ENCODE measurements at regions not wholly inside any gene's neighbourhood (a gene's known extent, or its start where the extent isn't known, plus 50 kb on each side); places are given as distances from the start of the nearest gene placed in this dataset.

DNA sequence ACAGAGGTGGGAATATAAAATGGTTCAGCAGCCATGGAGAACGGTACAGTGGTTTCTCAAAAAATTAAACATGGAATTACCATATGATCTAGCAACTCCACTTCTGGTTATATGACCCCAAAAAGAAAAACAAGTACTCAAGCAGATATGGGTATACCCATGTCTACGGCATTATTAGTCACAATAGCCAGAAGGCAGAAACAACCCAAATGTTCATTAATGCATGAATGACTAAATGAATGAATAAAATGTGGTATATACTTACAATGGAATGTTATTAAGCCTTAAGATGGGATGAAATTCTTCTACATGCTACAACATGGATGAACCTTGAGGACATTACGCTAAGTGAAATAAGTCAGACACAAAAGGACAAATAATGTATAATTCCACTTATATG is 141.3 kb upstream of the FOXN2 start:
- TF ChIP-seq, protein P1, sequence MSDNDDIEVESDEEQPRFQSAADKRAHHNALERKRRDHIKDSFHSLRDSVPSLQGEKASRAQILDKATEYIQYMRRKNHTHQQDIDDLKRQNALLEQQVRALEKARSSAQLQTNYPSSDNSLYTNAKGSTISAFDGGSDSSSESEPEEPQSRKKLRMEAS (IDR thresholded peaks at IDR 0.05) = no peak
- no peak for TF ChIP-seq FOXM1 (IDR thresholded peaks at IDR 0.05; ENCODE audit: borderline replicate concordance, low read depth)
- TF ChIP-seq, protein P2, sequence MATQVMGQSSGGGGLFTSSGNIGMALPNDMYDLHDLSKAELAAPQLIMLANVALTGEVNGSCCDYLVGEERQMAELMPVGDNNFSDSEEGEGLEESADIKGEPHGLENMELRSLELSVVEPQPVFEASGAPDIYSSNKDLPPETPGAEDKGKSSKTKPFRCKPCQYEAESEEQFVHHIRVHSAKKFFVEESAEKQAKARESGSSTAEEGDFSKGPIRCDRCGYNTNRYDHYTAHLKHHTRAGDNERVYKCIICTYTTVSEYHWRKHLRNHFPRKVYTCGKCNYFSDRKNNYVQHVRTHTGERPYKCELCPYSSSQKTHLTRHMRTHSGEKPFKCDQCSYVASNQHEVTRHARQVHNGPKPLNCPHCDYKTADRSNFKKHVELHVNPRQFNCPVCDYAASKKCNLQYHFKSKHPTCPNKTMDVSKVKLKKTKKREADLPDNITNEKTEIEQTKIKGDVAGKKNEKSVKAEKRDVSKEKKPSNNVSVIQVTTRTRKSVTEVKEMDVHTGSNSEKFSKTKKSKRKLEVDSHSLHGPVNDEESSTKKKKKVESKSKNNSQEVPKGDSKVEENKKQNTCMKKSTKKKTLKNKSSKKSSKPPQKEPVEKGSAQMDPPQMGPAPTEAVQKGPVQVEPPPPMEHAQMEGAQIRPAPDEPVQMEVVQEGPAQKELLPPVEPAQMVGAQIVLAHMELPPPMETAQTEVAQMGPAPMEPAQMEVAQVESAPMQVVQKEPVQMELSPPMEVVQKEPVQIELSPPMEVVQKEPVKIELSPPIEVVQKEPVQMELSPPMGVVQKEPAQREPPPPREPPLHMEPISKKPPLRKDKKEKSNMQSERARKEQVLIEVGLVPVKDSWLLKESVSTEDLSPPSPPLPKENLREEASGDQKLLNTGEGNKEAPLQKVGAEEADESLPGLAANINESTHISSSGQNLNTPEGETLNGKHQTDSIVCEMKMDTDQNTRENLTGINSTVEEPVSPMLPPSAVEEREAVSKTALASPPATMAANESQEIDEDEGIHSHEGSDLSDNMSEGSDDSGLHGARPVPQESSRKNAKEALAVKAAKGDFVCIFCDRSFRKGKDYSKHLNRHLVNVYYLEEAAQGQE (IDR thresholded peaks at IDR 0.05; ENCODE audit: low read depth) = no peak
- TF ChIP-seq EP300 (IDR thresholded peaks at IDR 0.05; ENCODE audit: borderline replicate concordance) = no peak
- no peak for TF ChIP-seq USF1 (IDR thresholded peaks at IDR 0.05)
- TF ChIP-seq TEAD4 (IDR thresholded peaks at IDR 0.05) = no peak
- no peak for TF ChIP-seq RAD21 (IDR thresholded peaks at IDR 0.05; ENCODE audit: low read depth)
- TF ChIP-seq YY1 (IDR thresholded peaks at IDR 0.05; ENCODE audit: low read depth) = no peak
- no peak for TF ChIP-seq ZBTB7A (IDR thresholded peaks at IDR 0.05; ENCODE audit: low read depth)
- no peak for TF ChIP-seq TAF1 (IDR thresholded peaks at IDR 0.05; ENCODE audit: low read depth)
- TF ChIP-seq NFIC (IDR thresholded peaks at IDR 0.05) = no peak
- no peak for TF ChIP-seq CREB1 (IDR thresholded peaks at IDR 0.05; ENCODE audit: low read depth)
- no peak for TF ChIP-seq CEBPB (IDR thresholded peaks at IDR 0.05)
- TF ChIP-seq EGR1 (IDR thresholded peaks at IDR 0.05) = no peak

DNA sequence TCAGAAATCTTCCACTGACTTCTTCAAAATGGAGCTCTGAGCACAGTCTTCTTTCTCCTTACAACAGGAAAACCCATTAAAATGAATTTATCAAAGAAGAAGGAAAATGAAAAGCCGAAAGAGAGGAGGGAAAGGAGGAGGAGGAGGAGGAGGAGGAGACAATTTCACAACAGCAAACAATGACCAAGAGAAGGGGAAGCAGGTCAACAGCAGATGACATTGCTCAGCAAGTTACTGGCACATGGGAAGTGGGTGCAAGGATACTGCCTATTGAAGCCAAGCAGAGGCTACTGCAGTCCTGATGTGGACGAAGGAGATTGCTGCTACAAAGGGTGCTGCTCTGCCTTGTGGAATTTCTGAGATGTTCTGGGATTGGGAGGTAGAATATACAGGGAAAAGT is 140.0 kb upstream of the FOXN2 start:
- TF ChIP-seq USF1 (IDR thresholded peaks at IDR 0.05) (no peak), EP300 (IDR thresholded peaks at IDR 0.05; ENCODE audit: borderline replicate concordance) (no peak)
- TF ChIP-seq, protein P2 (IDR thresholded peaks at IDR 0.05; ENCODE audit: low read depth) = no peak
- TF ChIP-seq, protein P1 (IDR thresholded peaks at IDR 0.05) = no peak

DNA sequence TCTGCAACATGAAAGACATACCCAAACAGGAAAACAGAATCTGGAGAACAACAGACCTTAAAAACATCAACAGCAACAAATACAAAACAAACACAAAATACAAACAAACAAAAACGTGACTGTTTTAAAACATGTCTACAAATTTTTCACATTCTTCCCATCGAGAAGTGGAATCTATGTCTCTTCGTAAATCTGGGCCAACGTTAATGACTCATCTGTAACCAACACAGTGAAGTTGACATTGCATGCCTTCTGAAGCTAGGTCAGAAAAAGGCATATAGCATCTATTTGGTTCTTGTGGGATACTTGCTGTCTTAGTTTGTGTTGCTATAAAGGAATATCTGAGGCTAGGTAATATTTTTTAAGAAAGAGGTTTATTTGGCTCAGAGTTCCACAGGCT is 139.2 kb upstream of the FOXN2 start:
- TF ChIP-seq TCF12 (IDR thresholded peaks at IDR 0.05; ENCODE audit: low read depth) (no peak), YY1 (IDR thresholded peaks at IDR 0.05; ENCODE audit: low read depth) (no peak), RAD21 (IDR thresholded peaks at IDR 0.05; ENCODE audit: low read depth) (no peak), NFIC (IDR thresholded peaks at IDR 0.05) (no peak), ZBTB7A (IDR thresholded peaks at IDR 0.05; ENCODE audit: low read depth) (no peak), EGR1 (IDR thresholded peaks at IDR 0.05) (no peak), CREB1 (IDR thresholded peaks at IDR 0.05; ENCODE audit: low read depth) (no peak), EP300 (IDR thresholded peaks at IDR 0.05; ENCODE audit: borderline replicate concordance) (no peak), CEBPB (IDR thresholded peaks at IDR 0.05) (no peak), FOXM1 (IDR thresholded peaks at IDR 0.05; ENCODE audit: borderline replicate concordance, low read depth) (no peak), TAF1 (IDR thresholded peaks at IDR 0.05; ENCODE audit: low read depth) (no peak)
- TF ChIP-seq, protein P2 (IDR thresholded peaks at IDR 0.05; ENCODE audit: low read depth) = no peak
- TF ChIP-seq, protein P1 (IDR thresholded peaks at IDR 0.05) = no peak

- no peak for TF ChIP-seq NFIC (IDR thresholded peaks at IDR 0.05)
- no peak for TF ChIP-seq EP300 (IDR thresholded peaks at IDR 0.05; ENCODE audit: borderline replicate concordance)
- no peak for TF ChIP-seq CREB1 (IDR thresholded peaks at IDR 0.05; ENCODE audit: low read depth)
- TF ChIP-seq RAD21 (IDR thresholded peaks at IDR 0.05; ENCODE audit: low read depth) = no peak
- no peak for TF ChIP-seq YY1 (IDR thresholded peaks at IDR 0.05; ENCODE audit: low read depth)
- TF ChIP-seq, protein P2 (IDR thresholded peaks at IDR 0.05; ENCODE audit: low read depth) = no peak
- no peak for TF ChIP-seq USF1 (IDR thresholded peaks at IDR 0.05)
- TF ChIP-seq FOXM1 (IDR thresholded peaks at IDR 0.05; ENCODE audit: borderline replicate concordance, low read depth) = no peak
- no peak for TF ChIP-seq TCF12 (IDR thresholded peaks at IDR 0.05; ENCODE audit: low read depth)
- no peak for TF ChIP-seq TEAD4 (IDR thresholded peaks at IDR 0.05)
- no peak for TF ChIP-seq EGR1 (IDR thresholded peaks at IDR 0.05)
- TF ChIP-seq ZBTB7A (IDR thresholded peaks at IDR 0.05; ENCODE audit: low read depth) = no peak
- TF ChIP-seq, protein P1 (IDR thresholded peaks at IDR 0.05) = no peak
- TF ChIP-seq TAF1 (IDR thresholded peaks at IDR 0.05; ENCODE audit: low read depth) = no peak
- no peak for TF ChIP-seq CEBPB (IDR thresholded peaks at IDR 0.05)
Observed at GRCh38 chr2:48175656-48176055, 138.8 kb upstream of the FOXN2 start.
